WI38 (cell line): ENCODE measurements at regions not wholly inside any gene's neighbourhood (a gene's known extent, or its start where the extent isn't known, plus 50 kb on each side); places are given as distances from the start of the nearest gene placed in this dataset.

Source experiments
- H3K4me3 ChIP-seq: 2 replicates; pipeline ENCODE4 v1.5.1; 2011; ENCODE audit warnings: low read depth, mild to moderate bottlenecking, control low read depth, low read length
- CTCF ChIP-seq: IDR thresholded peaks from 2 replicates; pipeline ENCODE4 v1.5.1; 2012; ENCODE audit warnings: low read depth, mild to moderate bottlenecking, control low read depth, low read length

GRCh38 chr2:126475031-126475430, 180.9 kb upstream of the GYPC start:
- no peak for TF ChIP-seq CTCF
- no peak overlapping the region for H3K4me3 ChIP-seq

GRCh38 chr2:126476691-126477090, 179.3 kb upstream of the GYPC start:
- no peak for TF ChIP-seq CTCF
- H3K4me3 ChIP-seq, result no peak overlapping the region

DNA sequence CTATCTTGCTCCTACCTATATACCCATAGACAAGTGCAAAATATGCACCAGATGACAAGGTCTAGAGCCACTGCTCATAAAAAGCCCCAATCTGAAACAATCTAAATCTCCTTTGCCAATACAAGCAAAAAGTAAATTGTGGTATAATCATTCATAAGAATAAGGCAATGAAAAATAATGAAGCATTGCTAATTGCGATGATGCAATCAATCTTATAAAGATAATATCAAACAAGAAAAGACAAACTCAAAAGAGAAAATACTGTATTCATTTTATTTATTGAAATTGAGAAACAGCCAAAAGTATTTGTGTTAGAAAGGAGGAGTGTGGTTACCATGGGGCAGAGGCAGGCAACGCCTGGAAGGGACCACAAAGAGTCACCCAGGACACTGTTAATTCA, 175.9 kb upstream of the GYPC start:
- TF ChIP-seq CTCF, result no peak
- H3K4me3 ChIP-seq, result no peak overlapping the region

DNA sequence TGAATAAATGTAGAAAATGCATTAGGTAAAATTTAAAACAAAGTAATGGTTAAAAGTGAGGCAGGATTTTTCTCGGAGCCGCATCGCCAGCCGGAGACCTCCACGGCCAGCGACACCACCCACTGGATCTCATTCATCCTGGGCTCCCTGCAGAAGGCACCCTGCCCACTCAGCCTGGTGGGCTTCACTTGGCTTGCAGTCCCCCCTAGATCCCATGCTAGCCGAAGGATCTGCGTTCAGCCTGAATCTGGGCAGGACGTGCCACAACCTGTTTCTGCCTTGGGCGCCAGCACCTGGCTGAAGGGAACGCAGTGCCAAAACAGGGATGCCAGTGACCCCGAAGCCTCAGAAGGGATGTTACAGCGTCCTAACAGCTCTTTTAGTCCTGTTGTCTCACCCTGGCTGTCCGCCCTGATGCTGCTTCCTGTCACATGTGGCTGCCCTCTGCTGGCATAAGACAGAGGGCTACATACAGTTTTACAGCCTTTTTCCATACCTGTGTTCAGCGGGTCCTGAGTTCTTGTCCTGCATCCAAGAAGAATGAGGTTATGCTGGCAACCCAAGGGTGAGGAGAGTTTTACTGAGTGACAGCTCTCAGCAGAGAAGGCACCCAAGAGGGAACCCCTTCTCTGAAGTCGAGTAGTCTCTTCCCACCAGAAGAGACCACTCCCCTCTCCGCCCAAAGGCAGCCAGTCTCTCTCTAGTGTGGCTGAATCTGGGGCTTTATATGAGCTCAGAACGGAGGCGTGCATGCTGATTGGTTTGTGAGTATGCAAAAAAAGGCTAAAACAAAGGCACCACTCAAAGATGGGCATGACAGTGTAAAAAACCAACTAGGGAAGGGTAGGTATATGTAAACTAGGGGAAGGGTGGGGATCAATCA, 173.1 kb upstream of the GYPC start:
- H3K4me3 ChIP-seq, result no peak overlapping the region
- no peak for TF ChIP-seq CTCF

GRCh38 chr2:126494593-126494992, 161.4 kb upstream of the GYPC start:
- no peak overlapping the region for H3K4me3 ChIP-seq
- no peak for TF ChIP-seq CTCF

- no peak for TF ChIP-seq CTCF
- H3K4me3 ChIP-seq, result no peak overlapping the region
Observed at GRCh38 chr2:126495189-126495588, 160.8 kb upstream of the GYPC start.

DNA sequence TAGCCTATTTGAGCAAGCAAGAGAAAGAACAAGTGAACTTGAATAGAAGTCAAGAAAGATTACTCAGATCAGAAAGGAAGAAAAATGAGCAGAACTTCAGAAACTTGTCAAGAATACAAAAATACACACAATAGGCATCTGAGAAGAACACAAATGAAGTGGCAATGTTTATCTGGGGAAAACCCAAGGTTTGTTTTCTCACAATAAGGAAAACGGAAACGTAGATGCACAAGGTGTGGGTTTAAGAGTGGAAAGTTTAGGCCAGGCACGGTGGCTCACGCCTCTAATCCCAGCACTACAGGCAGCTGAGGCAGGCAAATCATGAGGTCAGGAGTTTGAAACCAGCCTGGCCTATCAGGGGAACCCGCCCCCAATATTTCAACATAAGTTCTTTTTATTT, 159.5 kb upstream of the GYPC start:
- H3K4me3 ChIP-seq, result no peak overlapping the region
- TF ChIP-seq CTCF, result no peak
